ENCODE measurements at regions not wholly inside any gene's neighbourhood (a gene's known extent, or its start where the extent isn't known, plus 50 kb on each side); places are given as distances from the start of the nearest gene placed in this dataset.

DNA sequence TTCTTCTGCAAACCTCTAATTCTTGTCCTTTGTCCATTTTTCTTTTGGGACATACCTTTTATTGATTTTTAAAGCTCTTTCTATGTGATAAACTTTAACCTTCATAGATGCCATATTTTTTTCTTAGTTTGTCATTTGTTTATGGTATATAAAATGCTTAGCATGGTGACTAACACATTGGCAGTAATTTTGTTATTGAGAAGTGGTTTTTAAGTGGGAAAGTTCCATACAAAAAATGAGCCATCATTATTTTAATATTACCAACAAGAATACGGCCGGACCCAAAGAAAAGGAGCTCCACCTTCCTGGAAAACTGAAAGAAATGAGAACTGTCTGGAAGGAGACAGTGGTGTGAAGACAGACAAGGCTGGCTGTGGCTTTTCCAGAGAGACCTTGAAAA, 270.1 kb upstream of the SIX2 start:
- in situ Hi-C loops (cut with MboI; ENCODE audit: low pct_unique_long_range_greater_than_20kb, low sequenced_read_pairs, unreplicated experiment) = no loop called here
- TF ChIP-seq, protein P1, sequence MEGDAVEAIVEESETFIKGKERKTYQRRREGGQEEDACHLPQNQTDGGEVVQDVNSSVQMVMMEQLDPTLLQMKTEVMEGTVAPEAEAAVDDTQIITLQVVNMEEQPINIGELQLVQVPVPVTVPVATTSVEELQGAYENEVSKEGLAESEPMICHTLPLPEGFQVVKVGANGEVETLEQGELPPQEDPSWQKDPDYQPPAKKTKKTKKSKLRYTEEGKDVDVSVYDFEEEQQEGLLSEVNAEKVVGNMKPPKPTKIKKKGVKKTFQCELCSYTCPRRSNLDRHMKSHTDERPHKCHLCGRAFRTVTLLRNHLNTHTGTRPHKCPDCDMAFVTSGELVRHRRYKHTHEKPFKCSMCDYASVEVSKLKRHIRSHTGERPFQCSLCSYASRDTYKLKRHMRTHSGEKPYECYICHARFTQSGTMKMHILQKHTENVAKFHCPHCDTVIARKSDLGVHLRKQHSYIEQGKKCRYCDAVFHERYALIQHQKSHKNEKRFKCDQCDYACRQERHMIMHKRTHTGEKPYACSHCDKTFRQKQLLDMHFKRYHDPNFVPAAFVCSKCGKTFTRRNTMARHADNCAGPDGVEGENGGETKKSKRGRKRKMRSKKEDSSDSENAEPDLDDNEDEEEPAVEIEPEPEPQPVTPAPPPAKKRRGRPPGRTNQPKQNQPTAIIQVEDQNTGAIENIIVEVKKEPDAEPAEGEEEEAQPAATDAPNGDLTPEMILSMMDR (IDR thresholded peaks at IDR 0.05; ENCODE audit: extremely low read depth, insufficient read depth, missing control alignments) = no peak
- DNase-seq (ENCODE audit: low spot score) = no peak

- no peak for DNase-seq (ENCODE audit: low spot score)
- TF ChIP-seq, protein P1 (IDR thresholded peaks at IDR 0.05; ENCODE audit: extremely low read depth, insufficient read depth, missing control alignments) = no peak
- in situ Hi-C loops (cut with MboI; ENCODE audit: low pct_unique_long_range_greater_than_20kb, low sequenced_read_pairs, unreplicated experiment) = no loop called here
Observed at GRCh38 chr2:45278365-45279078, 269.3 kb upstream of the SIX2 start.

DNA sequence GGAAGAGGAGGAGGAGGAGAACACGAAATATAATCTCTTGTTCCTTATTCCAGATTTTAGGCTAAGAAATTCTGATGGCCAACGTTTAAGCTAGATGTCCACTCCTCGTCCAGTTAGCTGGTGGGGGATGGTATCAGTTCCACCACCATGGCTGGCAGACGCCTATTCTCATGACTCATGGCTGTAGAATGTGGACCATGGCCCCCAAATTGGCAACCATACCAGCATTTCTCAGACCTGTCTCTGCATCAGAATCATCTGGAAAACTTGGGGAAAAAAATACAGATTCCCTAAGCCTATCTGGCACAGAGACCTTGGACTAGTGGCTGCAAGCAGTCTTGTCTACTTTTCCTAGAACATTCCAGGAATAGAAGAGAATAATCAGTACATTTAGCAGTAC, 267.7 kb upstream of the SIX2 start:
- in situ Hi-C loops (cut with MboI; ENCODE audit: low pct_unique_long_range_greater_than_20kb, low sequenced_read_pairs, unreplicated experiment) = no loop called here
- DNase-seq (ENCODE audit: low spot score) = no peak
- TF ChIP-seq, protein P1 (IDR thresholded peaks at IDR 0.05; ENCODE audit: extremely low read depth, insufficient read depth, missing control alignments) = no peak

DNA sequence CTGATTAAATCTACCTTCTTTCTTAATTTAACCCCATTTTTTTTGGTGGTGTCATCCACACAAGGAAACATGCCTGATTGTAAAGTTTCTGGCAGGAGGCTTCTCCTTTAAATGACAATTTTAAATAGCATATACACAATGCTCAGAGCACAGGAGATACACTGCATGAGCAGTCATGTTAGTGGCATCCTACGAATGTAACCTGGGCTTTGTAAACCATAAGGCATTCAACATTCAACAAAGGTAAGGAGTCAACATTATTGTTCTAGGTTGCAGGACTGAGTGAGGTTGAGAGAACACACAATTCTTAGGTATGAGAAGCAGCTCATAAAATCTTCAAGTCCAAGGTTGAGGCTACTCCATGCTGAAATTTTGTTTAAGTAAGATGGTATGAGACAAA, 266.6 kb upstream of the SIX2 start:
- no peak for DNase-seq (ENCODE audit: low spot score)
- in situ Hi-C loops (cut with MboI; ENCODE audit: low pct_unique_long_range_greater_than_20kb, low sequenced_read_pairs, unreplicated experiment) = no loop called here
- TF ChIP-seq, protein P1 (IDR thresholded peaks at IDR 0.05; ENCODE audit: extremely low read depth, insufficient read depth, missing control alignments) = no peak

DNA sequence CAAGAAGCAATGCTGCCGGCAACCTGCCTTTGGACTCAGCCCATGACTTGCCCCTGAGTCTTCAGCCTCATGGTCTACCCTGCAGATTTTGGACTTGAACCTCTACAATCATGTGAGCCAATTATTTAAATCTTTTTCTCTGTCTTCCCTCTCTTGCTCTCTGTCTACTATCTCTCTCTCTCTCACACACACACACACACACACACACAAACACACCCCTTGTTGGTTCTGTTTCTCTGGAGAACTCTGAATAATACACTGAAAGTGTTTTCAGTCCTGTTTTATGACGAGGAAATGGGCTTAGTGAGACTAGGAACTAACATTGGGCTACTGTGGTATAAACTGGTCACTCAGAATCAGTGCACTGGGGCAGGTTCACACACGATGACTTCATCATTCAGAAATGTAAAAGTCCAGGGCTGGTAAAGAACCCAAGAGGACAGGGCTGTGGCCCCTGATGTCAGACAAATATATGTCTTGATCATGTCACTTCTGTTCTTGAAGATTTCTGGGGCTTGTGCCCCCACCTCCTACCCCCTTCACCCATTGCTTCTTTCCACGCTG, 266.1 kb upstream of the SIX2 start:
- no peak for DNase-seq (ENCODE audit: low spot score)
- TF ChIP-seq, protein P1 (IDR thresholded peaks at IDR 0.05; ENCODE audit: extremely low read depth, insufficient read depth, missing control alignments) = no peak
- in situ Hi-C loops (cut with MboI; ENCODE audit: low pct_unique_long_range_greater_than_20kb, low sequenced_read_pairs, unreplicated experiment) = no loop called here

DNA sequence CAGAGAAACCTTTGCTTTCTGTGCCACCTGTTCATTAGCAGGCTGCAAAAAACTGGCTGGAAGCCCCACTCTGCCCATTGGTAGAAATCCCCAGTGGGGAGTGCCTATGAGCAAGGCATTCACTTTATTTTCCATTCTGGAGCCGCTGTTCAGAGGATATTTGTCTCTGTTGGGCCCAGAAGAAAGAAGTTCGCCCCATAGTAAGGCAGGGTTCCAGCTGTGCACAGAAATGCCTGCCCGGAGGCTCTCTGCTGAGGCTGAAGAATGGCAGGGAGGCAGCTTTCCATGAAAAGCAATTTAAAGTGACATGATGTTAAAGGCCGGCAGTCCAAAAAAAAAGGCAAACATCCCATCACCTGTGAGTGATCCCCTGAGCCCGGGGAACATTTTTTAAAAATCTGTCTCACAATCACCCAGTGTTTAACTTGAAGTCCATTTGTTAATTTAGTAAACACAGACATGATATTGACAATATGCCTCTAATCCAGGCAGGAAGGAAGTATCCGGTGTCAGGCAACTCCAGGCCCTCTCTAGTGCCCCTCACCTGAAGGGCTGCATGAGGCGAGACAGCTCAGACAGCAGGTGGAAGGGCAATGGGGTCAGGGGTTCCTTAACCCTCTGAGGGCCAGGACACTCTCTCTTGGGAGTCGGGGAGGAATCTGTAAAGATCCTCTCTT, 265.1 kb upstream of the SIX2 start:
- in situ Hi-C loops (cut with MboI; ENCODE audit: low pct_unique_long_range_greater_than_20kb, low sequenced_read_pairs, unreplicated experiment) = no loop called here
- no peak for DNase-seq (ENCODE audit: low spot score)
- TF ChIP-seq, protein P1 (IDR thresholded peaks at IDR 0.05; ENCODE audit: extremely low read depth, insufficient read depth, missing control alignments) = no peak
